HG03060 (cell line): ENCODE measurements at regions not wholly inside any gene's neighbourhood (a gene's known extent, or its start where the extent isn't known, plus 50 kb on each side); places are given as distances from the start of the nearest gene placed in this dataset.
"Not testable (repeated sequence)": the region's sequence is repeated elsewhere in the genome, so short reads cannot be mapped to it uniquely, and the experiment has no call there.

Source experiments
- ATAC-seq: cut with Tn5 transposase; IDR thresholded peaks from one replicate; pipeline ENCODE4 v1.9.1; 2021; ENCODE audit warnings: low read depth, moderate number of reproducible peaks; ENCODE audit not compliant: unreplicated experiment

- no peak for ATAC-seq
These were observed 105.1 kb downstream of the OXSM start for GRCh38 chr3:25895031-25895430.

- ATAC-seq = no peak
These were observed 105.6 kb downstream of the OXSM start for GRCh38 chr3:25895443-25895842.

- ATAC-seq = peak; percentile 66
These were observed 107.1 kb downstream of the OXSM start for GRCh38 chr3:25897019-25897418.

GRCh38 chr3:25899352-25900101 is 109.6 kb downstream of the OXSM start:
- no peak for ATAC-seq

GRCh38 chr3:25900161-25900560 is 110.3 kb downstream of the OXSM start:
- no peak for ATAC-seq

- ATAC-seq = no peak
These were observed 111.9 kb downstream of the OXSM start for GRCh38 chr3:25901796-25902195.

- no peak for ATAC-seq
These were observed 112.7 kb downstream of the OXSM start for GRCh38 chr3:25902586-25902985.

- no peak for ATAC-seq
These were observed 113.7 kb downstream of the OXSM start for GRCh38 chr3:25903371-25904129.

- ATAC-seq = no peak
These were observed 114.3 kb downstream of the OXSM start for GRCh38 chr3:25904206-25904605.

- ATAC-seq = no peak
These were observed 116.4 kb downstream of the OXSM start for GRCh38 chr3:25906132-25906906.

GRCh38 chr3:25907081-25907480 is 117.2 kb downstream of the OXSM start:
- no peak for ATAC-seq

GRCh38 chr3:25910105-25910504 is 120.2 kb downstream of the OXSM start:
- ATAC-seq = no peak

GRCh38 chr3:25910997-25911396 is 121.1 kb downstream of the OXSM start:
- ATAC-seq = no peak

GRCh38 chr3:25911525-25912295 is 121.8 kb downstream of the OXSM start:
- no peak for ATAC-seq

GRCh38 chr3:25913179-25913578 is 123.3 kb downstream of the OXSM start:
- ATAC-seq = no peak

GRCh38 chr3:25915673-25916072 is 125.8 kb downstream of the OXSM start:
- no peak for ATAC-seq

GRCh38 chr3:25916321-25916720 is 126.4 kb downstream of the OXSM start:
- no peak for ATAC-seq

- not testable (repeated sequence) for ATAC-seq
These were observed 142.1 kb downstream of the OXSM start for GRCh38 chr3:25931967-25932366.

- ATAC-seq = no peak
These were observed 148.9 kb downstream of the OXSM start for GRCh38 chr3:25938566-25939325.

- no peak for ATAC-seq
These were observed 151.0 kb downstream of the OXSM start for GRCh38 chr3:25940935-25941334.
